OCI-LY3 (cell line): ENCODE measurements at regions not wholly inside any gene's neighbourhood (a gene's known extent, or its start where the extent isn't known, plus 50 kb on each side); places are given as distances from the start of the nearest gene placed in this dataset.

ENCODE experiments used
- H2AFZ ChIP-seq: fragments of 200-600, 300-600 bp; shearing (Covaris generic); 2 replicates; pipeline ENCODE4 v1.6.0; 2014; ENCODE audit warnings: antibody characterized with exemption, low read depth, low read length
- H3K27ac ChIP-seq: fragments of 200-600, 300-600 bp; sonication (generic); 2 replicates; pipeline ENCODE4 v1.5.1; 2014; ENCODE audit warnings: mild to moderate bottlenecking, low read length, moderate library complexity, mixed read lengths
- H3K27me3 ChIP-seq: fragments of 200-600, 300-600 bp; sonication (generic); 2 replicates; pipeline ENCODE4 v1.6.1; 2014; ENCODE audit warnings: low read depth, low read length, mixed read lengths
- H3K36me3 ChIP-seq: fragments of 200-600, 300-600 bp; sonication (generic); replicated peaks from 2 replicates; pipeline ENCODE3; 2014; ENCODE audit warnings: low read depth, low read length, mixed read lengths
- H3K4me1 ChIP-seq: fragments of 300-600, 200-600 bp; sonication (generic); 2 replicates; pipeline ENCODE4 v1.6.1; 2014; ENCODE audit warnings: low read length, mixed read lengths
- H3K4me2 ChIP-seq: fragments of 200-600, 300-600 bp; sonication (generic); 2 replicates; pipeline ENCODE4 v1.6.1; 2014; ENCODE audit warnings: low read length, mixed read lengths
- H3K4me3 ChIP-seq: fragments of 300-600, 200-600 bp; sonication (generic); 2 replicates; pipeline ENCODE4 v1.5.1; 2014; ENCODE audit warnings: antibody characterized with exemption, mild to moderate bottlenecking, low read length, moderate library complexity
- H3K79me2 ChIP-seq: fragments of 300-600, 200-600 bp; shearing (Covaris generic); 2 replicates; pipeline ENCODE4 v1.6.1; 2014; ENCODE audit warnings: mild to moderate bottlenecking, low read length, mixed read lengths
- H3K9ac ChIP-seq: fragments of 300-600, 200-600 bp; shearing (Covaris generic); 2 replicates; pipeline ENCODE4 v1.6.0; 2014; ENCODE audit warnings: mild to moderate bottlenecking, low read length, moderate library complexity
- H3K9me3 ChIP-seq: fragments of 200-600, 300-600 bp; shearing (Covaris generic); 2 replicates; pipeline ENCODE4 v1.6.1; 2014; ENCODE audit warnings: low read length, mixed read lengths; ENCODE audit not compliant: insufficient read depth
- H4K20me1 ChIP-seq: fragments of 200-600, 300-600 bp; sonication (generic); 2 replicates; pipeline ENCODE4 v1.6.1; 2016; ENCODE audit warnings: low read length, mixed read lengths; ENCODE audit not compliant: insufficient read depth
- CTCF ChIP-seq: fragments of 200-600, 300-600 bp; sonication (generic); IDR thresholded peaks from 2 replicates; pipeline ENCODE4 v1.5.1; 2014; ENCODE audit warnings: antibody characterized with exemption, low read length, low read depth
- EZH2phosphoT487 ChIP-seq: fragments of 200-600 bp; shearing (Covaris generic); IDR thresholded peaks from 2 replicates; pipeline ENCODE4 v1.6.1; 2018; ENCODE audit warnings: antibody characterized with exemption, mixed run types, low read depth

DNA sequence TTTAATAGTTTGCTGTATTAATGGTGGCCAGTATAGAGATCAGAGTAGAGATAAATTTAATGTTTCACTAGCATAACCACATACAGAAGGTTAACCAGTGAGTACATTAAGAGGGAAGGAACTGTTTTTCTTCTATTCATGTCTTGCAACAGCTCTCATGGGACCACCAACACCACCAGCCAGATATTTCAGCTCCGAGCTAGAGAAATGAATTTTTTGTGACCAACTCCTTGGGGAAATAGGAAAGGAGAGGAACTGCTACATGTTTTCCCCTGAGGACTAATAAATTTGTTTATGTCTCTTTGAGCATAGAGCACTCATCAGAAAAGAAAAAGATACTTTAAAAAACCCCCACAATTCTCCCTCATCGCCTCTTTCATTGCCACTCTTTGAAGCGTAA, 247.5 kb downstream of the MBNL1 start:
- Histone ChIP-seq H4K20me1 (no peaks in the 10 kb centered on the region), H2AFZ (no peak overlapping the region), H3K79me2 (no peaks in the 10 kb centered on the region), H3K4me1 (peaks cover 88% of the 10 kb centered on the region), H3K4me3 (peak overlapping the region; percentile 0; the same call in 1 of the 2 replicates), H3K27ac (peak overlapping the region; percentile 58), H3K4me2 (peak overlapping the region; percentile 48), H3K27me3 (no peaks in the 10 kb centered on the region), H3K9me3 (no peaks in the 10 kb centered on the region), H3K36me3 (no peaks in the 10 kb centered on the region), H3K9ac (peak overlapping the region; percentile 0; the same call in 1 of the 2 replicates)
- TF ChIP-seq CTCF (no peak), EZH2phosphoT487 (no peak)

DNA sequence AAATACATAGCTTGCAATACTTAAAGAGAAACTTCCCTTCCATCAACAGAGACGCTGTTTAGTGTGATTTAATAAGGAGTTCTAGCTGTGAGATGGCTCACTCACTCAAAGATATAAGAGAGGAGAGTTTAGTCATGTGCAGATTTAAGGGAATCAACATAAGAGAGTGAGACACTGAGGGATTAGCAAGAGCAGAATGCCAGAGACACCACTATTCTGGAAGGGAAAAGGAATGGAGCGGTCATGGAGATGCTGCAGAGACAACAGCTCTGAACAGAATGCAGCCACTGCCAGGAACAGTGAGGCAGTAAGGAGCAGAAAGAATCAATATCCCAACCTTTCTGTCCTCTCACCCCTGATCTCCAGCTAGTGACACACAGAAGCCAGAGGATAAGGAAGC, 248.8 kb downstream of the MBNL1 start:
- Histone ChIP-seq H3K4me3 (no peak overlapping the region), H3K27me3 (no peaks in the 10 kb centered on the region), H3K36me3 (no peaks in the 10 kb centered on the region), H3K79me2 (no peaks in the 10 kb centered on the region), H3K4me1 (peaks cover 75% of the 10 kb centered on the region), H3K27ac (0 out of 2 replicates have a peak overlapping the region, but pooled peaks have one; percentile 3), H3K9me3 (no peaks in the 10 kb centered on the region), H3K4me2 (0 out of 2 replicates have a peak overlapping the region, but pooled peaks have one; percentile 10), H2AFZ (no peak overlapping the region), H4K20me1 (no peaks in the 10 kb centered on the region), H3K9ac (no peak overlapping the region)
- no peak for TF ChIP-seq CTCF
- no peak for TF ChIP-seq EZH2phosphoT487

GRCh38 chr3:152518346-152518745, 249.6 kb downstream of the MBNL1 start:
- no peak overlapping the region for H2AFZ ChIP-seq
- no peaks in the 10 kb centered on the region for H3K36me3 ChIP-seq
- peak overlapping the region; percentile 9 for H3K4me2 ChIP-seq
- no peak overlapping the region for H3K9ac ChIP-seq
- H3K4me1 ChIP-seq: peaks cover 70% of the 10 kb centered on the region
- no peaks in the 10 kb centered on the region for H3K9me3 ChIP-seq
- H3K27ac ChIP-seq: no peak overlapping the region
- no peaks in the 10 kb centered on the region for H3K79me2 ChIP-seq
- TF ChIP-seq CTCF (peak; percentile 73), EZH2phosphoT487 (no peak)
- no peak overlapping the region for H3K4me3 ChIP-seq
- H4K20me1 ChIP-seq: no peaks in the 10 kb centered on the region
- no peaks in the 10 kb centered on the region for H3K27me3 ChIP-seq

- H3K79me2 ChIP-seq: no peaks in the 10 kb centered on the region
- H3K4me1 ChIP-seq: peaks cover 64% of the 10 kb centered on the region
- peak overlapping the region; percentile 12; the same call in 1 of the 2 replicates for H2AFZ ChIP-seq
- H3K4me2 ChIP-seq: no peak overlapping the region
- no peaks in the 10 kb centered on the region for H3K36me3 ChIP-seq
- no peak overlapping the region for H3K9ac ChIP-seq
- TF ChIP-seq CTCF: no peak
- TF ChIP-seq EZH2phosphoT487: no peak
- no peaks in the 10 kb centered on the region for H3K9me3 ChIP-seq
- no peak overlapping the region for H3K27ac ChIP-seq
- no peaks in the 10 kb centered on the region for H3K27me3 ChIP-seq
- H3K4me3 ChIP-seq: no peak overlapping the region
- H4K20me1 ChIP-seq: no peaks in the 10 kb centered on the region
These were observed 250.6 kb downstream of the MBNL1 start for GRCh38 chr3:152519376-152519775.
